Activated naive CD4-positive, alpha-beta T cell treated with anti-CD3 and anti-CD28 coated beads for 36 hours (primary cell): ENCODE measurements at regions not wholly inside any gene's neighbourhood (a gene's known extent, or its start where the extent isn't known, plus 50 kb on each side); places are given as distances from the start of the nearest gene placed in this dataset.

Source experiments
- CTCF ChIA-PET: fragments of 350-600 bp; sonication (Branson Sonifier 250); formaldehyde crosslinking; loops from one replicate; lab custom pipeline; 2021; ENCODE audit warnings: antibody characterized with exemption; lab: Charles Lee
- DNase-seq: peaks from one replicate; pipeline ENCODE4 v3.0.0-alpha.2; 2020
- H3K27ac Mint-ChIP-seq: one replicate; pipeline ENCODE4 v1.8.0; 2021; ENCODE audit warnings: mild to moderate bottlenecking, mixed read lengths
- H3K27me3 Mint-ChIP-seq: one replicate; pipeline ENCODE4 v1.8.0; 2021; ENCODE audit warnings: low read depth, mixed read lengths
- H3K36me3 Mint-ChIP-seq: one replicate; pipeline ENCODE4 v1.8.0; 2021; ENCODE audit warnings: low read depth, mixed read lengths
- H3K4me1 Mint-ChIP-seq: one replicate; pipeline ENCODE4 v1.8.0; 2021; ENCODE audit warnings: low read depth, mixed read lengths
- H3K4me3 Mint-ChIP-seq: one replicate; pipeline ENCODE4 v1.8.0; 2021; ENCODE audit warnings: mild to moderate bottlenecking, moderate library complexity, mixed read lengths
- H3K9me3 Mint-ChIP-seq: one replicate; pipeline ENCODE4 v1.8.0; 2021; ENCODE audit warnings: mixed read lengths
- intact Hi-C: fragments of 100-400 bp; cut with micrococcal nuclease; formaldehyde crosslinking; loops from one replicate; pipeline ENCODE4 v1.15.1; 2023

GRCh38 chr4:188812644-188813043 is 673.4 kb downstream of the TRIML1 start:
- intact Hi-C loops: no loop called here
- peaks cover 3% of the 10 kb centered on the region for H3K9me3 Mint-ChIP-seq
- H3K4me1 Mint-ChIP-seq: no peaks in the 10 kb centered on the region
- H3K27ac Mint-ChIP-seq: no peak overlapping the region
- CTCF ChIA-PET: no interaction called here
- DNase-seq: no peak
- H3K27me3 Mint-ChIP-seq: no peaks in the 10 kb centered on the region
- H3K36me3 Mint-ChIP-seq: no peaks in the 10 kb centered on the region
- no peak overlapping the region for H3K4me3 Mint-ChIP-seq

- Mint-ChIP-seq H3K36me3 (no peaks in the 10 kb centered on the region), H3K4me1 (no peaks in the 10 kb centered on the region), H3K4me3 (no peak overlapping the region), H3K27ac (no peak overlapping the region), H3K9me3 (peaks cover 3% of the 10 kb centered on the region), H3K27me3 (no peaks in the 10 kb centered on the region)
- intact Hi-C loops: no loop called here
- DNase-seq: no peak
- CTCF ChIA-PET: no interaction called here
Measured at GRCh38 chr4:188818300-188818699, 679.1 kb downstream of the TRIML1 start.

- intact Hi-C loops: no loop called here
- no peaks in the 10 kb centered on the region for H3K9me3 Mint-ChIP-seq
- H3K27ac Mint-ChIP-seq: no peak overlapping the region
- DNase-seq: no peak
- no peaks in the 10 kb centered on the region for H3K27me3 Mint-ChIP-seq
- no peaks in the 10 kb centered on the region for H3K4me1 Mint-ChIP-seq
- H3K4me3 Mint-ChIP-seq: no peak overlapping the region
- CTCF ChIA-PET: no interaction called here
- H3K36me3 Mint-ChIP-seq: no peaks in the 10 kb centered on the region
Measured at GRCh38 chr4:188819233-188819632, 680.0 kb downstream of the TRIML1 start.

- H3K27ac Mint-ChIP-seq: no peak overlapping the region
- peaks cover 2% of the 10 kb centered on the region for H3K9me3 Mint-ChIP-seq
- H3K4me1 Mint-ChIP-seq: no peaks in the 10 kb centered on the region
- intact Hi-C loops: no loop called here
- no peak for DNase-seq
- H3K36me3 Mint-ChIP-seq: no peaks in the 10 kb centered on the region
- no peak overlapping the region for H3K4me3 Mint-ChIP-seq
- CTCF ChIA-PET: no interaction called here
- H3K27me3 Mint-ChIP-seq: no peaks in the 10 kb centered on the region
Measured at GRCh38 chr4:188821500-188821899, 682.3 kb downstream of the TRIML1 start.

GRCh38 chr4:188822698-188823097 is 683.5 kb downstream of the TRIML1 start:
- intact Hi-C loops: no loop called here
- Mint-ChIP-seq H3K27ac (no peak overlapping the region), H3K36me3 (no peaks in the 10 kb centered on the region), H3K9me3 (peaks cover 4% of the 10 kb centered on the region), H3K4me3 (no peak overlapping the region), H3K27me3 (no peaks in the 10 kb centered on the region), H3K4me1 (no peaks in the 10 kb centered on the region)
- no peak for DNase-seq
- CTCF ChIA-PET: no interaction called here

- Mint-ChIP-seq H3K27me3 (no peaks in the 10 kb centered on the region), H3K9me3 (peaks cover 8% of the 10 kb centered on the region), H3K4me3 (no peak overlapping the region), H3K27ac (no peak overlapping the region), H3K4me1 (no peaks in the 10 kb centered on the region), H3K36me3 (no peaks in the 10 kb centered on the region)
- no peak for DNase-seq
- CTCF ChIA-PET: no interaction called here
- intact Hi-C loops: no loop called here
Measured at GRCh38 chr4:188824553-188824952, 685.3 kb downstream of the TRIML1 start.

GRCh38 chr4:188826393-188826792 is 687.2 kb downstream of the TRIML1 start:
- CTCF ChIA-PET: no interaction called here
- H3K4me1 Mint-ChIP-seq: no peaks in the 10 kb centered on the region

GRCh38 chr4:188839704-188840103 is 700.5 kb downstream of the TRIML1 start:
- Mint-ChIP-seq H3K27ac (no peak overlapping the region), H3K36me3 (no peaks in the 10 kb centered on the region), H3K27me3 (no peaks in the 10 kb centered on the region), H3K9me3 (peaks cover 7% of the 10 kb centered on the region), H3K4me3 (no peak overlapping the region), H3K4me1 (no peaks in the 10 kb centered on the region)
- CTCF ChIA-PET: no interaction called here
- intact Hi-C loops: no loop called here
- no peak for DNase-seq

More at GRCh38 chr4:188826393-188826792, 687.2 kb downstream of the TRIML1 start:
- DNase-seq: no peak
- Mint-ChIP-seq H3K9me3 (peaks cover 8% of the 10 kb centered on the region), H3K27me3 (no peaks in the 10 kb centered on the region), H3K27ac (no peak overlapping the region), H3K36me3 (no peaks in the 10 kb centered on the region), H3K4me3 (no peak overlapping the region)
- intact Hi-C loops: no loop called here

GRCh38 chr4:188841523-188841922 is 702.3 kb downstream of the TRIML1 start:
- CTCF ChIA-PET: no interaction called here
- peaks cover 7% of the 10 kb centered on the region for H3K9me3 Mint-ChIP-seq
- H3K36me3 Mint-ChIP-seq: no peaks in the 10 kb centered on the region
- no peak overlapping the region for H3K4me3 Mint-ChIP-seq
- H3K27me3 Mint-ChIP-seq: no peaks in the 10 kb centered on the region
- intact Hi-C loops: no loop called here
- H3K4me1 Mint-ChIP-seq: no peaks in the 10 kb centered on the region
- DNase-seq: no peak
- H3K27ac Mint-ChIP-seq: no peak overlapping the region

- Mint-ChIP-seq H3K4me3 (no peak overlapping the region), H3K4me1 (no peaks in the 10 kb centered on the region), H3K9me3 (peaks cover 21% of the 10 kb centered on the region), H3K36me3 (no peaks in the 10 kb centered on the region), H3K27ac (no peak overlapping the region), H3K27me3 (no peaks in the 10 kb centered on the region)
- DNase-seq: no peak
- intact Hi-C loops: no loop called here
- CTCF ChIA-PET: no interaction called here
Measured at GRCh38 chr4:188854436-188854835, 715.2 kb downstream of the TRIML1 start.

- H3K36me3 Mint-ChIP-seq: no peaks in the 10 kb centered on the region
- no peaks in the 10 kb centered on the region for H3K4me1 Mint-ChIP-seq
- CTCF ChIA-PET: no interaction called here
- H3K9me3 Mint-ChIP-seq: peaks cover 25% of the 10 kb centered on the region
- DNase-seq: no peak
- no peak overlapping the region for H3K27ac Mint-ChIP-seq
- intact Hi-C loops: no loop called here
- no peaks in the 10 kb centered on the region for H3K27me3 Mint-ChIP-seq
- no peak overlapping the region for H3K4me3 Mint-ChIP-seq
Measured at GRCh38 chr4:188858696-188859095, 719.5 kb downstream of the TRIML1 start.

- Mint-ChIP-seq H3K36me3 (no peaks in the 10 kb centered on the region), H3K9me3 (peaks cover 17% of the 10 kb centered on the region), H3K4me3 (no peak overlapping the region), H3K27ac (no peak overlapping the region), H3K4me1 (no peaks in the 10 kb centered on the region), H3K27me3 (no peaks in the 10 kb centered on the region)
- no peak for DNase-seq
- intact Hi-C loops: no loop called here
- CTCF ChIA-PET: no interaction called here
Measured at GRCh38 chr4:188864741-188865140, 725.5 kb downstream of the TRIML1 start.

- no peak overlapping the region for H3K27ac Mint-ChIP-seq
- H3K9me3 Mint-ChIP-seq: peaks cover 11% of the 10 kb centered on the region
- intact Hi-C loops: no loop called here
- H3K4me1 Mint-ChIP-seq: no peaks in the 10 kb centered on the region
- CTCF ChIA-PET: no interaction called here
- H3K27me3 Mint-ChIP-seq: no peaks in the 10 kb centered on the region
- no peak overlapping the region for H3K4me3 Mint-ChIP-seq
- DNase-seq: no peak
- no peaks in the 10 kb centered on the region for H3K36me3 Mint-ChIP-seq
Measured at GRCh38 chr4:188867796-188868195, 728.6 kb downstream of the TRIML1 start.

GRCh38 chr4:188869581-188869980 is 730.3 kb downstream of the TRIML1 start:
- Mint-ChIP-seq H3K27me3 (no peaks in the 10 kb centered on the region), H3K9me3 (peaks cover 12% of the 10 kb centered on the region), H3K4me1 (no peaks in the 10 kb centered on the region), H3K4me3 (no peak overlapping the region), H3K27ac (no peak overlapping the region), H3K36me3 (no peaks in the 10 kb centered on the region)
- DNase-seq: no peak
- CTCF ChIA-PET: no interaction called here
- intact Hi-C loops: no loop called here
